ENCODE measurements at regions not wholly inside any gene's neighbourhood (a gene's known extent, or its start where the extent isn't known, plus 50 kb on each side); places are given as distances from the start of the nearest gene placed in this dataset.

GRCh38 chr6:14730654-14731053, 515.2 kb upstream of the JARID2 start:
- no peak overlapping the region for H3K27ac Mint-ChIP-seq
- H3K4me2 ChIP-seq (ENCODE audit: insufficient read depth, insufficient read length, low read length): no peak overlapping the region
- H3K9ac ChIP-seq (ENCODE audit: extremely low read depth, insufficient read length, low read length): no peak overlapping the region
- WGBS (ENCODE audit: extremely low coverage, insufficient read length, low lambda C conversion rate): no CpG with 5 or more reads among the region's 9 CpGs
- no peak overlapping the region for H3K18ac ChIP-seq (ENCODE audit: insufficient read length, low read depth, low read length)
- DNase-seq: no peak
- H3K14ac ChIP-seq (ENCODE audit: insufficient read depth, low read length): no peak overlapping the region
- no peak overlapping the region for H2BK20ac ChIP-seq (ENCODE audit: low read depth, low read length, poor library complexity, severe bottlenecking)
- no peak overlapping the region for H3K27ac ChIP-seq (ENCODE audit: insufficient read length, low read depth, low read length)
- H3T11ph ChIP-seq (ENCODE audit: low read length): no peak overlapping the region
- H3K4me1 Mint-ChIP-seq: peaks cover 33 to 50% of the 10 kb centered on the region in 2 experiments
- H2BK12ac ChIP-seq (ENCODE audit: insufficient read length, low read depth, low read length): no peak overlapping the region
- no peak overlapping the region for H2AK5ac ChIP-seq (ENCODE audit: insufficient read length, low read length)
- H3K9me3 ChIP-seq (ENCODE audit: control insufficient read depth, low read depth, low read length): no peaks in the 10 kb centered on the region
- TF ChIP-seq, protein P1, sequence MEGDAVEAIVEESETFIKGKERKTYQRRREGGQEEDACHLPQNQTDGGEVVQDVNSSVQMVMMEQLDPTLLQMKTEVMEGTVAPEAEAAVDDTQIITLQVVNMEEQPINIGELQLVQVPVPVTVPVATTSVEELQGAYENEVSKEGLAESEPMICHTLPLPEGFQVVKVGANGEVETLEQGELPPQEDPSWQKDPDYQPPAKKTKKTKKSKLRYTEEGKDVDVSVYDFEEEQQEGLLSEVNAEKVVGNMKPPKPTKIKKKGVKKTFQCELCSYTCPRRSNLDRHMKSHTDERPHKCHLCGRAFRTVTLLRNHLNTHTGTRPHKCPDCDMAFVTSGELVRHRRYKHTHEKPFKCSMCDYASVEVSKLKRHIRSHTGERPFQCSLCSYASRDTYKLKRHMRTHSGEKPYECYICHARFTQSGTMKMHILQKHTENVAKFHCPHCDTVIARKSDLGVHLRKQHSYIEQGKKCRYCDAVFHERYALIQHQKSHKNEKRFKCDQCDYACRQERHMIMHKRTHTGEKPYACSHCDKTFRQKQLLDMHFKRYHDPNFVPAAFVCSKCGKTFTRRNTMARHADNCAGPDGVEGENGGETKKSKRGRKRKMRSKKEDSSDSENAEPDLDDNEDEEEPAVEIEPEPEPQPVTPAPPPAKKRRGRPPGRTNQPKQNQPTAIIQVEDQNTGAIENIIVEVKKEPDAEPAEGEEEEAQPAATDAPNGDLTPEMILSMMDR (conservative IDR thresholded peaks at IDR 0.05): no peak
- no peaks in the 10 kb centered on the region for H3K23me2 ChIP-seq (ENCODE audit: insufficient read length, low read depth, low read length, poor library complexity, severe bottlenecking)
- no peak overlapping the region for H4K91ac ChIP-seq (ENCODE audit: insufficient read length, low read depth, low read length)
- H3K4ac ChIP-seq (ENCODE audit: low read depth, low read length): no peak overlapping the region
- peaks cover 17% of the 10 kb centered on the region for H3K4me1 ChIP-seq (ENCODE audit: insufficient read depth, low read length)
- H2AFZ ChIP-seq (ENCODE audit: low read length): no peak overlapping the region
- H2BK120ac ChIP-seq (ENCODE audit: low read depth, low read length, poor library complexity, severe bottlenecking): no peak overlapping the region
- no peaks in the 10 kb centered on the region for H3K79me1 ChIP-seq (ENCODE audit: insufficient read depth, low read depth, low read length, poor library complexity, severe bottlenecking)
- H4K8ac ChIP-seq (replicated peaks; ENCODE audit: insufficient read length, low read depth, low read length): no peak overlapping the region
- no peak overlapping the region for H3K56ac ChIP-seq (ENCODE audit: insufficient read length, low read depth, low read length)
- H2BK5ac ChIP-seq (ENCODE audit: insufficient read length, low read length): no peak overlapping the region
- no peak overlapping the region for H3K4me3 Mint-ChIP-seq
- no peak overlapping the region for H3K23ac ChIP-seq (ENCODE audit: insufficient read length, low read depth, low read length)
- H2BK15ac ChIP-seq (ENCODE audit: low read depth, low read length): no peak overlapping the region
- H3K27me3 ChIP-seq (ENCODE audit: insufficient read depth, low read length): no peaks in the 10 kb centered on the region
- peaks cover 0 to 2% of the 10 kb centered on the region in 2 experiments; a peak in 1 of 5 replicates for H3K9me3 Mint-ChIP-seq
- H4K5ac ChIP-seq (ENCODE audit: insufficient read length, low read depth, low read length): no peak overlapping the region
- H3K79me2 ChIP-seq (ENCODE audit: insufficient read depth, low read length): no peaks in the 10 kb centered on the region
- H3K36me3 Mint-ChIP-seq (ENCODE audit: insufficient read depth in 1 of 3, low read depth in 3 of 3): peaks cover 0 to 5% (median 3%) of the 10 kb centered on the region in 3 experiments; a peak in 4 of 7 replicates
- H4K20me1 ChIP-seq (ENCODE audit: control insufficient read depth, insufficient read depth, insufficient read length): no peaks in the 10 kb centered on the region
- H3K27me3 Mint-ChIP-seq (ENCODE audit: low read depth): peaks cover 9% of the 10 kb centered on the region
